Dendritic cell treated with granulocyte-macrophage colony-stimulating factor and Interleukin-4, amounts not matched to agents 40 ng/mL and 50 ng/mL, for 4 days (primary cell): ENCODE measurements at regions not wholly inside any gene's neighbourhood (a gene's known extent, or its start where the extent isn't known, plus 50 kb on each side); places are given as distances from the start of the nearest gene placed in this dataset.

Experiments used
- H3K27ac Mint-ChIP-seq: one replicate; pipeline ENCODE4 v1.8.0; 2022; ENCODE audit warnings: mild to moderate bottlenecking, mixed read lengths
- H3K27me3 Mint-ChIP-seq: one replicate; pipeline ENCODE4 v1.8.0; 2022; ENCODE audit warnings: mild to moderate bottlenecking, mixed read lengths
- H3K36me3 Mint-ChIP-seq: one replicate; pipeline ENCODE4 v1.8.0; 2022; ENCODE audit warnings: low read depth, mixed read lengths
- H3K4me1 Mint-ChIP-seq: one replicate; pipeline ENCODE4 v1.8.0; 2022; ENCODE audit warnings: low read depth, mixed read lengths
- H3K4me3 Mint-ChIP-seq: one replicate; pipeline ENCODE4 v1.8.0; 2022; ENCODE audit warnings: mild to moderate bottlenecking, moderate library complexity, mixed read lengths
- H3K9me3 Mint-ChIP-seq: one replicate; pipeline ENCODE4 v1.8.0; 2022; ENCODE audit warnings: mixed read lengths
- intact Hi-C: fragments of 100-400 bp; cut with micrococcal nuclease; formaldehyde crosslinking; loops from one replicate; pipeline ENCODE4 v1.15.0; 2022

- intact Hi-C loops: no loop called here
- no peaks in the 10 kb centered on the region for H3K4me1 Mint-ChIP-seq
- H3K27me3 Mint-ChIP-seq: no peaks in the 10 kb centered on the region
- H3K36me3 Mint-ChIP-seq: no peaks in the 10 kb centered on the region
- no peak overlapping the region for H3K4me3 Mint-ChIP-seq
- H3K9me3 Mint-ChIP-seq: no peaks in the 10 kb centered on the region
- H3K27ac Mint-ChIP-seq: no peak overlapping the region
These were observed 97.2 kb upstream of the ZNF678 start for GRCh38 chr1:227466039-227466645.

- no peaks in the 10 kb centered on the region for H3K9me3 Mint-ChIP-seq
- intact Hi-C loops: no loop called here
- H3K4me1 Mint-ChIP-seq: no peaks in the 10 kb centered on the region
- no peaks in the 10 kb centered on the region for H3K27me3 Mint-ChIP-seq
- no peak overlapping the region for H3K27ac Mint-ChIP-seq
- H3K4me3 Mint-ChIP-seq: no peak overlapping the region
- no peaks in the 10 kb centered on the region for H3K36me3 Mint-ChIP-seq
These were observed 98.1 kb upstream of the ZNF678 start for GRCh38 chr1:227465256-227465655.

GRCh38 chr1:227459977-227460376 lies 103.4 kb upstream of the ZNF678 start:
- Mint-ChIP-seq H3K36me3 (no peaks in the 10 kb centered on the region), H3K27ac (no peak overlapping the region), H3K4me1 (no peaks in the 10 kb centered on the region), H3K4me3 (no peak overlapping the region), H3K9me3 (no peaks in the 10 kb centered on the region), H3K27me3 (peaks cover 4% of the 10 kb centered on the region)
- intact Hi-C loops: no loop called here

- H3K4me3 Mint-ChIP-seq: no peak overlapping the region
- H3K9me3 Mint-ChIP-seq: no peaks in the 10 kb centered on the region
- no peak overlapping the region for H3K27ac Mint-ChIP-seq
- intact Hi-C loops: no loop called here
- no peaks in the 10 kb centered on the region for H3K4me1 Mint-ChIP-seq
- no peaks in the 10 kb centered on the region for H3K36me3 Mint-ChIP-seq
- H3K27me3 Mint-ChIP-seq: peaks cover 6% of the 10 kb centered on the region
These were observed 104.0 kb upstream of the ZNF678 start for GRCh38 chr1:227459326-227459841.

- peaks cover 8% of the 10 kb centered on the region for H3K27me3 Mint-ChIP-seq
These were observed 108.7 kb upstream of the ZNF678 start for GRCh38 chr1:227454686-227455085.

GRCh38 chr1:227453631-227454355 lies 109.6 kb upstream of the ZNF678 start:
- H3K9me3 Mint-ChIP-seq: no peaks in the 10 kb centered on the region
- intact Hi-C loops: no loop called here
- H3K27me3 Mint-ChIP-seq: peaks cover 8% of the 10 kb centered on the region
- H3K4me1 Mint-ChIP-seq: no peaks in the 10 kb centered on the region
- H3K27ac Mint-ChIP-seq: no peak overlapping the region
- no peaks in the 10 kb centered on the region for H3K36me3 Mint-ChIP-seq
- H3K4me3 Mint-ChIP-seq: no peak overlapping the region

More at GRCh38 chr1:227454686-227455085, 108.7 kb upstream of the ZNF678 start:
- Mint-ChIP-seq H3K4me1 (no peaks in the 10 kb centered on the region), H3K27ac (no peak overlapping the region), H3K36me3 (no peaks in the 10 kb centered on the region), H3K9me3 (no peaks in the 10 kb centered on the region), H3K4me3 (no peak overlapping the region)
- intact Hi-C loops: no loop called here

- H3K27ac Mint-ChIP-seq: no peak overlapping the region
- intact Hi-C loops: no loop called here
- no peak overlapping the region for H3K4me3 Mint-ChIP-seq
- H3K9me3 Mint-ChIP-seq: peaks cover 1% of the 10 kb centered on the region
- H3K4me1 Mint-ChIP-seq: no peaks in the 10 kb centered on the region
- peaks cover 21% of the 10 kb centered on the region for H3K27me3 Mint-ChIP-seq
- no peaks in the 10 kb centered on the region for H3K36me3 Mint-ChIP-seq
These were observed 111.4 kb upstream of the ZNF678 start for GRCh38 chr1:227451954-227452353.

- Mint-ChIP-seq H3K27ac (no peak overlapping the region), H3K4me3 (no peak overlapping the region), H3K27me3 (peaks cover 17% of the 10 kb centered on the region), H3K9me3 (peaks cover 9% of the 10 kb centered on the region), H3K4me1 (no peaks in the 10 kb centered on the region), H3K36me3 (no peaks in the 10 kb centered on the region)
- intact Hi-C loops: no loop called here
These were observed 112.3 kb upstream of the ZNF678 start for GRCh38 chr1:227451057-227451456.

GRCh38 chr1:227450489-227450888 lies 112.9 kb upstream of the ZNF678 start:
- Mint-ChIP-seq H3K9me3 (peaks cover 9% of the 10 kb centered on the region), H3K27ac (no peak overlapping the region), H3K36me3 (no peaks in the 10 kb centered on the region), H3K4me1 (no peaks in the 10 kb centered on the region), H3K27me3 (peaks cover 17% of the 10 kb centered on the region), H3K4me3 (no peak overlapping the region)
- intact Hi-C loops: no loop called here

GRCh38 chr1:227449741-227450441 lies 113.5 kb upstream of the ZNF678 start:
- H3K27ac Mint-ChIP-seq: no peak overlapping the region
- H3K4me1 Mint-ChIP-seq: no peaks in the 10 kb centered on the region
- H3K9me3 Mint-ChIP-seq: peaks cover 9% of the 10 kb centered on the region
- intact Hi-C loops: no loop called here
- H3K36me3 Mint-ChIP-seq: no peaks in the 10 kb centered on the region
- H3K4me3 Mint-ChIP-seq: no peak overlapping the region
- H3K27me3 Mint-ChIP-seq: peaks cover 17% of the 10 kb centered on the region

- peaks cover 9% of the 10 kb centered on the region for H3K9me3 Mint-ChIP-seq
- H3K4me1 Mint-ChIP-seq: no peaks in the 10 kb centered on the region
- intact Hi-C loops: no loop called here
- H3K36me3 Mint-ChIP-seq: no peaks in the 10 kb centered on the region
- H3K27ac Mint-ChIP-seq: no peak overlapping the region
- H3K4me3 Mint-ChIP-seq: no peak overlapping the region
- peaks cover 13% of the 10 kb centered on the region for H3K27me3 Mint-ChIP-seq
These were observed 114.3 kb upstream of the ZNF678 start for GRCh38 chr1:227449051-227449450.

GRCh38 chr1:227447531-227447990 lies 115.8 kb upstream of the ZNF678 start:
- intact Hi-C loops: no loop called here
- Mint-ChIP-seq H3K4me1 (no peaks in the 10 kb centered on the region), H3K9me3 (peaks cover 9% of the 10 kb centered on the region), H3K27ac (no peak overlapping the region), H3K4me3 (peak overlapping the region; percentile 35), H3K36me3 (no peaks in the 10 kb centered on the region), H3K27me3 (peaks cover 13% of the 10 kb centered on the region)

- H3K27ac Mint-ChIP-seq: no peak overlapping the region
- H3K4me3 Mint-ChIP-seq: no peak overlapping the region
- intact Hi-C loops: no loop called here
- H3K9me3 Mint-ChIP-seq: peaks cover 9% of the 10 kb centered on the region
- peaks cover 15% of the 10 kb centered on the region for H3K27me3 Mint-ChIP-seq
- H3K36me3 Mint-ChIP-seq: no peaks in the 10 kb centered on the region
- H3K4me1 Mint-ChIP-seq: no peaks in the 10 kb centered on the region
These were observed 117.6 kb upstream of the ZNF678 start for GRCh38 chr1:227445746-227446145.

- Mint-ChIP-seq H3K4me1 (no peaks in the 10 kb centered on the region), H3K36me3 (no peaks in the 10 kb centered on the region), H3K27ac (no peak overlapping the region), H3K9me3 (peaks cover 9% of the 10 kb centered on the region), H3K27me3 (peaks cover 15% of the 10 kb centered on the region), H3K4me3 (no peak overlapping the region)
- intact Hi-C loops: no loop called here
These were observed 118.2 kb upstream of the ZNF678 start for GRCh38 chr1:227445092-227445674.
